ENCODE measurements at regions not wholly inside any gene's neighbourhood (a gene's known extent, or its start where the extent isn't known, plus 50 kb on each side); places are given as distances from the start of the nearest gene placed in this dataset.

DNA sequence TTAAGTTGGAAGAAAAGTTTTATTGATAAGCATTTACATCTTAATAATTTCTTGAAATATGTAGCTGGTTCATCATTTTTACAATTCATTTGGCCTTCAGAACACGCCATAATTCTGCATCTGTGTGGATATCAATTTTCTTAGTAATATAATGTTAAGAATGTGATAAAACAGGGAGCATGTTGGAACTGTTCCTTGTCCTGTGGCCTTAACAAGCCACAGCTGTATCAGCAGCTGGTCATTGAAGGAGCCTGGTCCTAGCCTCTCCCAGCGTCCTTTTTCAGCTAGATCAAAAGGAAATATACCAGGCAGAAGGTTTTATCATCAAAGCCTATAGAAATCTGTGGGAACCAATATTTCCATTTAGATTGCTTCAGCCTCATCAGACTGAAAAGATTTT is 421.8 kb downstream of the SPRY2 start:
- no peak for TF ChIP-seq YY1 (IDR thresholded peaks at IDR 0.05; ENCODE audit: insufficient read depth, insufficient read length)
- no peak for TF ChIP-seq ZNF274 (IDR thresholded peaks at IDR 0.05; ENCODE audit: low read depth, low read length)
